HEK293 (cell line): ENCODE measurements at regions not wholly inside any gene's neighbourhood (a gene's known extent, or its start where the extent isn't known, plus 50 kb on each side); places are given as distances from the start of the nearest gene placed in this dataset.

Experiments used
- CTCF ChIP-seq: fragments of 450-650 bp; formaldehyde crosslinking; IDR thresholded peaks from 2 replicates; pipeline ENCODE4 v1.5.1; 2016; ENCODE audit warnings: missing biosample characterization, missing genetic modification characterization
- OVOL3 ChIP-seq: fragments of 450-650 bp; formaldehyde crosslinking; IDR thresholded peaks from 2 replicates; pipeline ENCODE4 v1.5.1; 2016; ENCODE audit warnings: missing biosample characterization, missing genetic modification characterization
- PRDM10 ChIP-seq: fragments of 450-650 bp; formaldehyde crosslinking; IDR thresholded peaks from 2 replicates; pipeline ENCODE4 v1.5.1; 2016; ENCODE audit warnings: missing biosample characterization, missing genetic modification characterization
- SP3 ChIP-seq: fragments of 450-650 bp; formaldehyde crosslinking; IDR thresholded peaks from 2 replicates; pipeline ENCODE4 v1.5.1; 2016; ENCODE audit warnings: missing biosample characterization, missing genetic modification characterization
- TCF7L2 ChIP-seq: IDR thresholded peaks from 2 replicates; pipeline ENCODE4 v1.6.1; 2011; ENCODE audit warnings: low read depth, mild to moderate bottlenecking, inconsistent platforms, low read length, moderate library complexity, borderline replicate concordance
- ZNF138 ChIP-seq: fragments of 450-650 bp; formaldehyde crosslinking; IDR thresholded peaks from 2 replicates; pipeline ENCODE4 v1.5.1; 2016; ENCODE audit warnings: missing biosample characterization, missing genetic modification characterization, borderline replicate concordance
- ZNF560 ChIP-seq: fragments of 450-650 bp; formaldehyde crosslinking; IDR thresholded peaks from 2 replicates; pipeline ENCODE4 v1.5.1; 2017; ENCODE audit warnings: missing biosample characterization, missing genetic modification characterization, borderline replicate concordance
- ZNF660 ChIP-seq: fragments of 450-650 bp; IDR thresholded peaks from 2 replicates; pipeline ENCODE4 v1.5.1; 2018; ENCODE audit warnings: missing biosample characterization, mild to moderate bottlenecking, missing genetic modification characterization
- ZNF777 ChIP-seq: fragments of 450-650 bp; formaldehyde crosslinking; IDR thresholded peaks from 2 replicates; pipeline ENCODE4 v1.5.1; 2017; ENCODE audit warnings: missing biosample characterization, missing genetic modification characterization, borderline replicate concordance

- TF ChIP-seq PRDM10 (tag by site-specific recombination) (no peak), SP3 (tag by site-specific recombination) (no peak), ZNF660 (tag by site-specific recombination) (no peak), CTCF (no peak), ZNF560 (tag by site-specific recombination) (no peak), ZNF138 (tag by site-specific recombination) (no peak), ZNF777 (no peak), OVOL3 (tag by site-specific recombination) (no peak), TCF7L2 (no peak)
Observed at GRCh38 chr10:3684891-3685290, 100.1 kb downstream of the KLF6 start.
